H9 (cell line): ENCODE measurements at regions not wholly inside any gene's neighbourhood (a gene's known extent, or its start where the extent isn't known, plus 50 kb on each side); places are given as distances from the start of the nearest gene placed in this dataset.

ENCODE experiments used
- DNase-seq: peaks from one replicate; pipeline ENCODE4 v3.0.0-alpha.2; 2017
- H2AFZ ChIP-seq: one replicate; pipeline ENCODE4 v1.6.1; 2013; ENCODE audit warnings: mild to moderate bottlenecking, low read length, control low read depth, moderate library complexity
- H2AK5ac ChIP-seq: 2 replicates; pipeline ENCODE4 v1.6.1; 2013; ENCODE audit warnings: low read length, control low read depth, mixed read lengths; ENCODE audit not compliant: insufficient read length
- H2BK120ac ChIP-seq: one replicate; pipeline ENCODE4 v1.6.1; 2013; ENCODE audit warnings: low read depth, mild to moderate bottlenecking, low read length, control low read depth, inconsistent platforms; ENCODE audit not compliant: poor library complexity, severe bottlenecking
- H2BK12ac ChIP-seq: 2 replicates; pipeline ENCODE4 v1.6.1; 2013; ENCODE audit warnings: low read length, control low read depth, mixed read lengths, low read depth; ENCODE audit not compliant: insufficient read length
- H2BK15ac ChIP-seq: 2 replicates; pipeline ENCODE4 v1.6.1; 2013; ENCODE audit warnings: low read depth, low read length, control low read depth
- H2BK20ac ChIP-seq: one replicate; pipeline ENCODE4 v1.6.1; 2013; ENCODE audit warnings: low read depth, mild to moderate bottlenecking, low read length, control low read depth, inconsistent platforms; ENCODE audit not compliant: poor library complexity, severe bottlenecking
- H2BK5ac ChIP-seq: 2 replicates; pipeline ENCODE4 v1.6.1; 2013; ENCODE audit warnings: low read length, control low read depth, mixed read lengths; ENCODE audit not compliant: insufficient read length
- H3K14ac ChIP-seq: 2 replicates; pipeline ENCODE4 v1.6.1; 2013; ENCODE audit warnings: low read length, control low read depth; ENCODE audit not compliant: insufficient read depth
- H3K18ac ChIP-seq: 2 replicates; pipeline ENCODE4 v1.6.1; 2013; ENCODE audit warnings: low read depth, mild to moderate bottlenecking, mixed read lengths, low read length, control low read depth; ENCODE audit not compliant: insufficient read length
- H3K23ac ChIP-seq: 2 replicates; pipeline ENCODE4 v1.6.1; 2013; ENCODE audit warnings: low read length, control low read depth, mixed read lengths, low read depth; ENCODE audit not compliant: insufficient read length
- H3K23me2 ChIP-seq: 2 replicates; pipeline ENCODE4 v1.6.1; 2013; ENCODE audit warnings: low read depth, mild to moderate bottlenecking, mixed read lengths, low read length, control low read depth; ENCODE audit not compliant: insufficient read length, poor library complexity, severe bottlenecking
- H3K27ac ChIP-seq: 2 replicates; pipeline ENCODE4 v1.5.1; 2013; ENCODE audit warnings: low read length, control low read depth, mixed read lengths, low read depth; ENCODE audit not compliant: insufficient read length
- H3K27me3 ChIP-seq: 2 replicates; pipeline ENCODE4 v1.6.1; 2013; ENCODE audit warnings: low read length, control low read depth, inconsistent platforms; ENCODE audit not compliant: insufficient read depth
- H3K4ac ChIP-seq: 2 replicates; pipeline ENCODE4 v1.6.1; 2013; ENCODE audit warnings: low read depth, mild to moderate bottlenecking, control low read depth, inconsistent platforms, low read length, moderate library complexity
- H3K4me1 ChIP-seq: 2 replicates; pipeline ENCODE4 v1.6.1; 2013; ENCODE audit warnings: low read length, control low read depth, inconsistent platforms; ENCODE audit not compliant: insufficient read depth
- H3K4me2 ChIP-seq: 2 replicates; pipeline ENCODE4 v1.6.1; 2013; ENCODE audit warnings: low read length, control low read depth, mixed read lengths; ENCODE audit not compliant: insufficient read length, insufficient read depth
- H3K56ac ChIP-seq: 2 replicates; pipeline ENCODE4 v1.6.1; 2013; ENCODE audit warnings: low read depth, mild to moderate bottlenecking, mixed read lengths, low read length, control low read depth; ENCODE audit not compliant: insufficient read length
- H3K79me1 ChIP-seq: 2 replicates; pipeline ENCODE4 v1.6.1; 2013; ENCODE audit warnings: low read depth, mild to moderate bottlenecking, moderate library complexity, low read length, control low read depth, inconsistent platforms; ENCODE audit not compliant: insufficient read depth, poor library complexity, severe bottlenecking
- H3K79me2 ChIP-seq: 2 replicates; pipeline ENCODE4 v1.6.1; 2013; ENCODE audit warnings: low read length, control low read depth, inconsistent platforms; ENCODE audit not compliant: insufficient read depth
- H3K9ac ChIP-seq: 2 replicates; pipeline ENCODE4 v1.6.1; 2013; ENCODE audit warnings: low read length, control low read depth, mixed read lengths; ENCODE audit not compliant: insufficient read length; ENCODE audit errors: extremely low read depth
- H3K9me3 ChIP-seq: one replicate; pipeline ENCODE4 v1.6.1; 2013; ENCODE audit warnings: low read depth, low read length, inconsistent platforms; ENCODE audit not compliant: control insufficient read depth
- H3T11ph ChIP-seq: one replicate; pipeline ENCODE4 v1.6.1; 2013; ENCODE audit warnings: mild to moderate bottlenecking, low read length, control low read depth, inconsistent platforms
- H4K20me1 ChIP-seq: one replicate; pipeline ENCODE4 v1.6.1; 2013; ENCODE audit not compliant: control insufficient read depth, insufficient read length, insufficient read depth
- H4K5ac ChIP-seq: 2 replicates; pipeline ENCODE4 v1.6.1; 2013; ENCODE audit warnings: low read depth, mild to moderate bottlenecking, mixed read lengths, low read length, control low read depth; ENCODE audit not compliant: insufficient read length
- H4K8ac ChIP-seq: replicated peaks from 2 replicates; pipeline ENCODE4 v1.6.1; 2013; ENCODE audit warnings: low read length, control low read depth, mixed read lengths, low read depth; ENCODE audit not compliant: insufficient read length
- H4K91ac ChIP-seq: 2 replicates; pipeline ENCODE4 v1.6.1; 2013; ENCODE audit warnings: low read depth, mild to moderate bottlenecking, moderate library complexity, mixed read lengths, low read length, control low read depth; ENCODE audit not compliant: insufficient read length
- H3K27ac Mint-ChIP-seq, 3 experiments: 2 replicates in 2 of 3; 3 replicates in 1 of 3; pipeline ENCODE4 v1.8.0; 2020 to 2021; ENCODE audit warnings: mixed read lengths in 3 of 3, mild to moderate bottlenecking in 1 of 3, moderate library complexity in 1 of 3
- H3K27me3 Mint-ChIP-seq: 2 replicates; pipeline ENCODE4 v1.8.0; 2021; ENCODE audit warnings: low read depth, mild to moderate bottlenecking, moderate library complexity, mixed read lengths
- H3K36me3 Mint-ChIP-seq, 3 experiments: 2 replicates in 2 of 3; 3 replicates in 1 of 3; pipeline ENCODE4 v1.8.0; 2020 to 2021; ENCODE audit warnings: low read depth in 3 of 3, mixed read lengths in 3 of 3; ENCODE audit not compliant: insufficient read depth in 1 of 3
- H3K4me1 Mint-ChIP-seq, 2 experiments: 2 replicates each; pipeline ENCODE4 v1.8.0; 2020; ENCODE audit warnings: mixed read lengths in 2 of 2
- H3K4me3 Mint-ChIP-seq, 2 experiments: 2 replicates in 1 of 2; 3 replicates in 1 of 2; pipeline ENCODE4 v1.8.0; 2020 to 2021; ENCODE audit warnings: mild to moderate bottlenecking in 2 of 2, mixed read lengths in 2 of 2, moderate library complexity in 1 of 2
- H3K9me3 Mint-ChIP-seq, 2 experiments: 2 replicates in 1 of 2; 3 replicates in 1 of 2; pipeline ENCODE4 v1.8.0; 2020; ENCODE audit warnings: mild to moderate bottlenecking in 2 of 2, mixed read lengths in 2 of 2, moderate library complexity in 1 of 2
- CTCF ChIP-seq: fragments of 200-600 bp; sonication (generic); conservative IDR thresholded peaks from 3 replicates; pipeline ENCODE4 v1.8.0; 2021; ENCODE audit warnings: antibody characterized with exemption, mild to moderate bottlenecking
- WGBS: extraction: QIAGEN DNeasy Blood & Tissue Kit; methylation state at CpG from one replicate; pipeline ENCODE4 v1.1.7; 2013; ENCODE audit warnings: missing lambda C conversion rate, low lambda C conversion rate, mixed read lengths; ENCODE audit not compliant: insufficient read length; ENCODE audit errors: extremely low coverage; 5-methylcytosine and 5-hydroxymethylcytosine counted together

- Histone ChIP-seq H3K14ac (no peak overlapping the region), H3T11ph (no peak overlapping the region), H2BK15ac (no peak overlapping the region), H3K27ac (no peak overlapping the region), H3K23ac (no peak overlapping the region), H2BK12ac (no peak overlapping the region), H3K9me3 (no peaks in the 10 kb centered on the region), H4K5ac (no peak overlapping the region), H3K4ac (no peak overlapping the region), H3K79me2 (no peaks in the 10 kb centered on the region), H3K4me2 (no peak overlapping the region), H3K9ac (no peak overlapping the region), H2BK5ac (no peak overlapping the region), H2BK120ac (no peak overlapping the region), H3K79me1 (no peaks in the 10 kb centered on the region), H2AFZ (no peak overlapping the region), H3K23me2 (no peaks in the 10 kb centered on the region), H3K27me3 (no peaks in the 10 kb centered on the region), H4K91ac (no peak overlapping the region), H3K56ac (no peak overlapping the region), H2AK5ac (no peak overlapping the region), H3K4me1 (no peaks in the 10 kb centered on the region), H3K18ac (no peak overlapping the region), H4K8ac (no peak overlapping the region), H4K20me1 (no peaks in the 10 kb centered on the region), H2BK20ac (no peak overlapping the region)
- DNase-seq = no peak
- no peaks in the 10 kb centered on the region for H3K4me1 Mint-ChIP-seq
- no peak overlapping the region for H3K4me3 Mint-ChIP-seq
- H3K9me3 Mint-ChIP-seq = no peaks in the 10 kb centered on the region
- no peak for TF ChIP-seq CTCF
- no peaks in the 10 kb centered on the region for H3K27me3 Mint-ChIP-seq
- no peak overlapping the region for H3K27ac Mint-ChIP-seq
- no peaks in the 10 kb centered on the region for H3K36me3 Mint-ChIP-seq
- no CpG with 5 or more reads among the region's 2 CpGs for whole genome bisulfite sequencing
Measured at GRCh38 chr2:51472300-51472699, 440.4 kb upstream of the NRXN1 start.
